PFSK-1 (cell line): ENCODE measurements at regions not wholly inside any gene's neighbourhood (a gene's known extent, or its start where the extent isn't known, plus 50 kb on each side); places are given as distances from the start of the nearest gene placed in this dataset.

Experiments used
- POLR2AphosphoS5 ChIP-seq: IDR thresholded peaks from 2 replicates; pipeline ENCODE4 v1.6.1; 2012; ENCODE audit warnings: low read depth, mild to moderate bottlenecking, control low read depth, low read length, moderate library complexity
- SIN3A ChIP-seq: IDR thresholded peaks from 2 replicates; pipeline ENCODE4 v1.6.1; 2012; ENCODE audit warnings: mild to moderate bottlenecking, low read length, moderate library complexity, borderline replicate concordance; ENCODE audit not compliant: insufficient read depth

GRCh38 chr2:2464643-2465042, 133.6 kb upstream of the MYT1L start:
- no peak for TF ChIP-seq POLR2AphosphoS5
- TF ChIP-seq SIN3A, result no peak
